ENCODE measurements at regions not wholly inside any gene's neighbourhood (a gene's known extent, or its start where the extent isn't known, plus 50 kb on each side); places are given as distances from the start of the nearest gene placed in this dataset.
"Not testable (repeated sequence)": the region's sequence is repeated elsewhere in the genome, so short reads cannot be mapped to it uniquely, and the experiment has no call there.

GRCh38 chr19:23984911-23985310 is 70.2 kb downstream of the ZNF726 start:
- H3K4me1 ChIP-seq (ENCODE audit: control insufficient read depth, insufficient read depth, low read length); H3K27me3 ChIP-seq (ENCODE audit: control insufficient read depth, insufficient read depth, low read length); DNase-seq (ENCODE audit: low read depth, low spot score); H3K9me3 ChIP-seq (ENCODE audit: control insufficient read depth, insufficient read depth, low read length); H3K27ac ChIP-seq (ENCODE audit: low read length); H3K4me3 ChIP-seq (ENCODE audit: low read length); H3K36me3 ChIP-seq (ENCODE audit: control insufficient read depth, insufficient read depth, low read length): not testable (repeated sequence)
- no CpG with 5 or more reads among the region's 1 CpG for WGBS (ENCODE audit: insufficient coverage, insufficient read length)

- no CpG with 5 or more reads among the region's 1 CpG for WGBS (ENCODE audit: insufficient coverage, insufficient read length)
- peaks cover 6% of the 10 kb centered on the region for H3K9me3 ChIP-seq (ENCODE audit: control insufficient read depth, insufficient read depth, low read length)
Observed at GRCh38 chr19:23986623-23987022, 71.9 kb downstream of the ZNF726 start.

GRCh38 chr19:23991170-23991569 is 76.5 kb downstream of the ZNF726 start:
- no CpG with 5 or more reads among the region's 1 CpG for WGBS (ENCODE audit: insufficient coverage, insufficient read length)
- DNase-seq (ENCODE audit: low read depth, low spot score), result no peak

More at GRCh38 chr19:23986623-23987022, 71.9 kb downstream of the ZNF726 start:
- Histone ChIP-seq H3K4me3 (ENCODE audit: low read length) (no peak overlapping the region), H3K4me1 (ENCODE audit: control insufficient read depth, insufficient read depth, low read length) (no peaks in the 10 kb centered on the region), H3K36me3 (ENCODE audit: control insufficient read depth, insufficient read depth, low read length) (no peaks in the 10 kb centered on the region), H3K27ac (ENCODE audit: low read length) (no peak overlapping the region), H3K27me3 (ENCODE audit: control insufficient read depth, insufficient read depth, low read length) (no peaks in the 10 kb centered on the region)
- no peak for DNase-seq (ENCODE audit: low read depth, low spot score)

DNA sequence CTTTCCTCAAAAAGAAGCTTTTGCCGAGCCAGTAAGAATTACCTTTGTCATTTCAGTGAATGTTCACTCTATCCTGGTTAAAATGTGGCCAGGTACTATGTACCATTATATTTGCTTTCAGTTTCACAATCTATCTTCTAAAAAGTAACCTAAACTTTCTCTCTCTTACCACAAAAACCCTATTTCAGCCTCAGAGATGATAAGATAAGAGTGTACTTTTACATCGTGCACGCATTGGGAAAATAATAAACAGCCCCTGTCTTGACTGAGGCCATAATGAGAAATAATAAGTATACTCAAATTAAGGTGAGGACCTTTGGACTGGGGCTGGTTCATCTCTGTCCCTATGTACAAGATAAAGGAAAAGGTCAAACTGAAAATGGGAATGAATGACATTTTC is 77.7 kb downstream of the ZNF726 start:
- no CpG with 5 or more reads among the region's 3 CpGs for WGBS (ENCODE audit: insufficient coverage, insufficient read length)
- H3K27ac ChIP-seq (ENCODE audit: low read length), result no peak overlapping the region

More at GRCh38 chr19:23991170-23991569, 76.5 kb downstream of the ZNF726 start:
- H3K36me3 ChIP-seq (ENCODE audit: control insufficient read depth, insufficient read depth, low read length), result no peaks in the 10 kb centered on the region
- H3K9me3 ChIP-seq (ENCODE audit: control insufficient read depth, insufficient read depth, low read length), result peaks cover 6% of the 10 kb centered on the region
- H3K4me3 ChIP-seq (ENCODE audit: low read length), result no peak overlapping the region
- H3K27me3 ChIP-seq (ENCODE audit: control insufficient read depth, insufficient read depth, low read length), result no peaks in the 10 kb centered on the region
- no peak overlapping the region for H3K27ac ChIP-seq (ENCODE audit: low read length)
- no peaks in the 10 kb centered on the region for H3K4me1 ChIP-seq (ENCODE audit: control insufficient read depth, insufficient read depth, low read length)

GRCh38 chr19:23993440-23993839 is 78.8 kb downstream of the ZNF726 start:
- WGBS (ENCODE audit: insufficient coverage, insufficient read length), result no CpG with 5 or more reads among the region's 2 CpGs
- Histone ChIP-seq H3K36me3 (ENCODE audit: control insufficient read depth, insufficient read depth, low read length) (no peaks in the 10 kb centered on the region), H3K27ac (ENCODE audit: low read length) (no peak overlapping the region), H3K4me1 (ENCODE audit: control insufficient read depth, insufficient read depth, low read length) (no peaks in the 10 kb centered on the region), H3K4me3 (ENCODE audit: low read length) (no peak overlapping the region), H3K9me3 (ENCODE audit: control insufficient read depth, insufficient read depth, low read length) (peaks cover 4% of the 10 kb centered on the region; the same call in 1 of the 2 replicates), H3K27me3 (ENCODE audit: control insufficient read depth, insufficient read depth, low read length) (no peaks in the 10 kb centered on the region)
- DNase-seq (ENCODE audit: low read depth, low spot score), result no peak

More for the DNA sequence above, 77.7 kb downstream of the ZNF726 start:
- DNase-seq (ENCODE audit: low read depth, low spot score), result no peak
- Histone ChIP-seq H3K27me3 (ENCODE audit: control insufficient read depth, insufficient read depth, low read length) (no peaks in the 10 kb centered on the region), H3K4me1 (ENCODE audit: control insufficient read depth, insufficient read depth, low read length) (no peaks in the 10 kb centered on the region), H3K9me3 (ENCODE audit: control insufficient read depth, insufficient read depth, low read length) (peaks cover 5% of the 10 kb centered on the region), H3K36me3 (ENCODE audit: control insufficient read depth, insufficient read depth, low read length) (no peaks in the 10 kb centered on the region), H3K4me3 (ENCODE audit: low read length) (no peak overlapping the region)

DNA sequence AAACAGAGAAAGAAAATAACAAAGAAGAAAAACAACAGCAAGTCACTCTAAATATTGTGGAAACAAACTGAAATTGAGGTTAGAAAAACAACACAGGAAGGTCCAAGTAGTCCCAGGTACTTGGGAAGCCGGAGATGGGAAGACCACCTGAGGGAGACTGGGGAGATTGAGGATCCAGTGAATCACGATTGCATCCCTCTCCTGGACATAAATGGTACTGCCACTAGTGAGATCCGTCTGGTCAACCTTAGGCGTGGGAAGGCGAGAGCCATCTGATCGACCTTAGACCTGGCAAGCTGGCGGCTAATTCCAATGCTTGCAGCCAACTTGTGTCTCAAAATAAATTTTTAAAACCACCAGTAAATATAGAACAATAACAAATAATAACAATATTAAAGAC is 81.9 kb downstream of the ZNF726 start:
- DNase-seq (ENCODE audit: low read depth, low spot score), result peak; percentile 45
- WGBS (ENCODE audit: insufficient coverage, insufficient read length), result no CpG with 5 or more reads among the region's 7 CpGs

GRCh38 chr19:23998568-23998967 is 83.9 kb downstream of the ZNF726 start:
- Histone ChIP-seq H3K4me3 (ENCODE audit: low read length) (no peak overlapping the region), H3K4me1 (ENCODE audit: control insufficient read depth, insufficient read depth, low read length) (no peaks in the 10 kb centered on the region), H3K27me3 (ENCODE audit: control insufficient read depth, insufficient read depth, low read length) (no peaks in the 10 kb centered on the region), H3K9me3 (ENCODE audit: control insufficient read depth, insufficient read depth, low read length) (peaks cover 2% of the 10 kb centered on the region; the same call in 1 of the 2 replicates), H3K27ac (ENCODE audit: low read length) (no peak overlapping the region), H3K36me3 (ENCODE audit: control insufficient read depth, insufficient read depth, low read length) (no peaks in the 10 kb centered on the region; the same call in 1 of the 2 replicates)
- no CpG with 5 or more reads among the region's 2 CpGs for WGBS (ENCODE audit: insufficient coverage, insufficient read length)
- no peak for DNase-seq (ENCODE audit: low read depth, low spot score)

More for the DNA sequence above, 81.9 kb downstream of the ZNF726 start:
- no peak overlapping the region for H3K27ac ChIP-seq (ENCODE audit: low read length)
- no peaks in the 10 kb centered on the region for H3K27me3 ChIP-seq (ENCODE audit: control insufficient read depth, insufficient read depth, low read length)
- H3K4me1 ChIP-seq (ENCODE audit: control insufficient read depth, insufficient read depth, low read length), result no peaks in the 10 kb centered on the region
- H3K9me3 ChIP-seq (ENCODE audit: control insufficient read depth, insufficient read depth, low read length), result peaks cover 2% of the 10 kb centered on the region; the same call in 1 of the 2 replicates
- H3K36me3 ChIP-seq (ENCODE audit: control insufficient read depth, insufficient read depth, low read length), result no peaks in the 10 kb centered on the region
- H3K4me3 ChIP-seq (ENCODE audit: low read length), result no peak overlapping the region

GRCh38 chr19:23999821-24000610 is 85.3 kb downstream of the ZNF726 start:
- no CpG with 5 or more reads among the region's 9 CpGs for WGBS (ENCODE audit: insufficient coverage, insufficient read length)
- Histone ChIP-seq H3K4me3 (ENCODE audit: low read length) (no peak overlapping the region), H3K4me1 (ENCODE audit: control insufficient read depth, insufficient read depth, low read length) (no peaks in the 10 kb centered on the region), H3K36me3 (ENCODE audit: control insufficient read depth, insufficient read depth, low read length) (no peaks in the 10 kb centered on the region; the same call in 1 of the 2 replicates), H3K27ac (ENCODE audit: low read length) (no peak overlapping the region), H3K9me3 (ENCODE audit: control insufficient read depth, insufficient read depth, low read length) (peaks cover 3% of the 10 kb centered on the region; the same call in 1 of the 2 replicates), H3K27me3 (ENCODE audit: control insufficient read depth, insufficient read depth, low read length) (no peaks in the 10 kb centered on the region)
- DNase-seq (ENCODE audit: low read depth, low spot score), result no peak

GRCh38 chr19:24000656-24001055 is 86.0 kb downstream of the ZNF726 start:
- Histone ChIP-seq H3K36me3 (ENCODE audit: control insufficient read depth, insufficient read depth, low read length) (no peaks in the 10 kb centered on the region; the same call in 1 of the 2 replicates), H3K27ac (ENCODE audit: low read length) (no peak overlapping the region), H3K4me3 (ENCODE audit: low read length) (no peak overlapping the region), H3K9me3 (ENCODE audit: control insufficient read depth, insufficient read depth, low read length) (peaks cover 3% of the 10 kb centered on the region; the same call in 1 of the 2 replicates), H3K27me3 (ENCODE audit: control insufficient read depth, insufficient read depth, low read length) (no peaks in the 10 kb centered on the region), H3K4me1 (ENCODE audit: control insufficient read depth, insufficient read depth, low read length) (no peaks in the 10 kb centered on the region)
- no CpG with 5 or more reads among the region's 2 CpGs for WGBS (ENCODE audit: insufficient coverage, insufficient read length)
- no peak for DNase-seq (ENCODE audit: low read depth, low spot score)

DNA sequence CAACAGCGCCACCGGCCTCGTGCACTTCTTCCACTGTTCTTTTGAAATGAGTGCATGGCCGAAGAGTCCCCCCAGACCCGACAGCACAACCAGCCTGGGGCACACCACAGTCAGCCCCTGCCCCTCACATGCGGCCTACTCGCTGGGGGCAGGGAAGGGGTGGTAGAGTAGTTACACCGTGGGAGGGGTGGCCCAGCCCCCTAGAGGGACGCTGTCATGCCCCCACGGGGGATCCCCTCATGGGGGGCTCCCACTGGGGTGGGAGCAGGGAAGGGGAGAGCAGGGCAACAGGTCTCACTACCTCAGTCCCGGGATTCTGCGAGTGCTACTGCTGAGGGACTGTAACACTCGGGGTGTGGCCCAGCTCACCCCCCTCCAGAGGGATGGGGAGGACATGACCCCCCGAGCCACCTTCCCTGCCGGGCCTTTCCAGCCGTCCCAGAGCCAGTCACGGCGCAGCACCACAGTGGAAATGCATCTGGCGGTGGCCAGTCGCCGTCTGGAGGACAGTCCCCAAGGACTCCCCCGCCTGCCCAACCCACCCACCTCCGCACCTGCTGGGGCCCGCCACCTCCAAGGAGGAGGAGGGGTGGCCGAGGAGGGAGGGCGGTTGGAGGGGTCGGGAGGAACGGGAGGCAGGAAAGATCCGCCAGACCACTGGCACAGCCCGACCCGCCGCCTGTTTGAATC is 84.6 kb upstream of the ZNF254 start:
- H3K4me3 ChIP-seq (ENCODE audit: low read length), result no peak overlapping the region; the same call in 1 of the 2 replicates
- DNase-seq (ENCODE audit: low read depth, low spot score), result no peak
- H3K9me3 ChIP-seq (ENCODE audit: control insufficient read depth, insufficient read depth, low read length), result peaks cover 3% of the 10 kb centered on the region; the same call in 1 of the 2 replicates
- H3K27ac ChIP-seq (ENCODE audit: low read length), result no peak overlapping the region
- H3K27me3 ChIP-seq (ENCODE audit: control insufficient read depth, insufficient read depth, low read length), result no peaks in the 10 kb centered on the region
- WGBS (ENCODE audit: insufficient coverage, insufficient read length), result no CpG with 5 or more reads among the region's 32 CpGs
- no peaks in the 10 kb centered on the region for H3K4me1 ChIP-seq (ENCODE audit: control insufficient read depth, insufficient read depth, low read length)
- no peaks in the 10 kb centered on the region; the same call in 1 of the 2 replicates for H3K36me3 ChIP-seq (ENCODE audit: control insufficient read depth, insufficient read depth, low read length)

All from iPS DF 6.9 (cell line).